ENCODE measurements at regions not wholly inside any gene's neighbourhood (a gene's known extent, or its start where the extent isn't known, plus 50 kb on each side); places are given as distances from the start of the nearest gene placed in this dataset.

DNA sequence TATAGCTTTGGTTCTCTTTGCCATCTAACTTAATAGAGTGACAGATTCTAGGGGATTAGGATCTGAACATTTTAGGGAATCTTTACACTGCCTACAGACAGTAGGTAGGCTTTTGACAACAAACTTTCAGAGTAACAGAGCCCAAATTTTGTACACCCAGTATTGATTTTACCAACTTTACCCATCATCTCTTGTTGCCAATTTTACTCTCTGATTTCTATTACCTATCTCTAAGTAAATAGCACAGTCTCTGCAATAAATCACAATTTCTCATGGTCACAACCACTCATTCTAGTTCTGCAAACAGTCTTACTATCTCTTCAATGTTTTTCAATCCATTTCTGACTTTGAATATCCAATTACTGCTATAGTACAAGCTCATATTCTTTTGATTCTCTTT lies 1097.6 kb upstream of the PHF14 start:
- Histone ChIP-seq H3K23me2 (ENCODE audit: insufficient read length, low read depth, low read length, poor library complexity, severe bottlenecking) (no peaks in the 10 kb centered on the region), H2BK5ac (ENCODE audit: insufficient read length, low read length) (no peak overlapping the region), H3K23ac (ENCODE audit: insufficient read length, low read depth, low read length) (no peak overlapping the region), H3K4me2 (ENCODE audit: insufficient read depth, insufficient read length, low read length) (no peak overlapping the region), H3K9me3 (ENCODE audit: control insufficient read depth, low read depth, low read length) (no peaks in the 10 kb centered on the region), H2BK120ac (ENCODE audit: low read depth, low read length, poor library complexity, severe bottlenecking) (no peak overlapping the region), H2AK5ac (ENCODE audit: insufficient read length, low read length) (no peak overlapping the region), H3K4ac (ENCODE audit: low read depth, low read length) (no peak overlapping the region), H3K27ac (ENCODE audit: insufficient read length, low read depth, low read length) (no peak overlapping the region), H2AFZ (ENCODE audit: low read length) (no peak overlapping the region), H3K4me1 (ENCODE audit: insufficient read depth, low read length) (no peaks in the 10 kb centered on the region), H2BK20ac (ENCODE audit: low read depth, low read length, poor library complexity, severe bottlenecking) (no peak overlapping the region), H2BK15ac (ENCODE audit: low read depth, low read length) (no peak overlapping the region), H4K5ac (ENCODE audit: insufficient read length, low read depth, low read length) (no peak overlapping the region), H3T11ph (ENCODE audit: low read length) (no peak overlapping the region), H4K91ac (ENCODE audit: insufficient read length, low read depth, low read length) (no peak overlapping the region), H3K79me2 (ENCODE audit: insufficient read depth, low read length) (no peaks in the 10 kb centered on the region), H4K20me1 (ENCODE audit: control insufficient read depth, insufficient read depth, insufficient read length) (no peaks in the 10 kb centered on the region), H3K79me1 (ENCODE audit: insufficient read depth, low read depth, low read length, poor library complexity, severe bottlenecking) (no peaks in the 10 kb centered on the region), H3K18ac (ENCODE audit: insufficient read length, low read depth, low read length) (no peak overlapping the region), H4K8ac (replicated peaks; ENCODE audit: insufficient read length, low read depth, low read length) (no peak overlapping the region), H3K27me3 (ENCODE audit: insufficient read depth, low read length) (no peaks in the 10 kb centered on the region), H3K56ac (ENCODE audit: insufficient read length, low read depth, low read length) (no peak overlapping the region), H3K14ac (ENCODE audit: insufficient read depth, low read length) (no peak overlapping the region), H2BK12ac (ENCODE audit: insufficient read length, low read depth, low read length) (no peak overlapping the region), H3K9ac (ENCODE audit: extremely low read depth, insufficient read length, low read length) (no peak overlapping the region)
- Mint-ChIP-seq H3K27me3 (ENCODE audit: low read depth) (peaks cover 1% of the 10 kb centered on the region; the same call in 1 of the 2 replicates), H3K4me3 (no peak overlapping the region), H3K36me3 (ENCODE audit: insufficient read depth in 1 of 3, low read depth in 3 of 3) (peaks cover 0 to 4% (median 3%) of the 10 kb centered on the region in 3 experiments; a peak in 4 of 7 replicates), H3K4me1 (no peaks in the 10 kb centered on the region), H3K27ac (no peak overlapping the region), H3K9me3 (peaks cover 0 to 3% of the 10 kb centered on the region in 2 experiments; a peak in 2 of 5 replicates)
- TF ChIP-seq, protein P1, sequence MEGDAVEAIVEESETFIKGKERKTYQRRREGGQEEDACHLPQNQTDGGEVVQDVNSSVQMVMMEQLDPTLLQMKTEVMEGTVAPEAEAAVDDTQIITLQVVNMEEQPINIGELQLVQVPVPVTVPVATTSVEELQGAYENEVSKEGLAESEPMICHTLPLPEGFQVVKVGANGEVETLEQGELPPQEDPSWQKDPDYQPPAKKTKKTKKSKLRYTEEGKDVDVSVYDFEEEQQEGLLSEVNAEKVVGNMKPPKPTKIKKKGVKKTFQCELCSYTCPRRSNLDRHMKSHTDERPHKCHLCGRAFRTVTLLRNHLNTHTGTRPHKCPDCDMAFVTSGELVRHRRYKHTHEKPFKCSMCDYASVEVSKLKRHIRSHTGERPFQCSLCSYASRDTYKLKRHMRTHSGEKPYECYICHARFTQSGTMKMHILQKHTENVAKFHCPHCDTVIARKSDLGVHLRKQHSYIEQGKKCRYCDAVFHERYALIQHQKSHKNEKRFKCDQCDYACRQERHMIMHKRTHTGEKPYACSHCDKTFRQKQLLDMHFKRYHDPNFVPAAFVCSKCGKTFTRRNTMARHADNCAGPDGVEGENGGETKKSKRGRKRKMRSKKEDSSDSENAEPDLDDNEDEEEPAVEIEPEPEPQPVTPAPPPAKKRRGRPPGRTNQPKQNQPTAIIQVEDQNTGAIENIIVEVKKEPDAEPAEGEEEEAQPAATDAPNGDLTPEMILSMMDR (conservative IDR thresholded peaks at IDR 0.05) = no peak
- no peak for DNase-seq

Data from H9 (cell line).